ENCODE measurements at regions not wholly inside any gene's neighbourhood (a gene's known extent, or its start where the extent isn't known, plus 50 kb on each side); places are given as distances from the start of the nearest gene placed in this dataset.

DNA sequence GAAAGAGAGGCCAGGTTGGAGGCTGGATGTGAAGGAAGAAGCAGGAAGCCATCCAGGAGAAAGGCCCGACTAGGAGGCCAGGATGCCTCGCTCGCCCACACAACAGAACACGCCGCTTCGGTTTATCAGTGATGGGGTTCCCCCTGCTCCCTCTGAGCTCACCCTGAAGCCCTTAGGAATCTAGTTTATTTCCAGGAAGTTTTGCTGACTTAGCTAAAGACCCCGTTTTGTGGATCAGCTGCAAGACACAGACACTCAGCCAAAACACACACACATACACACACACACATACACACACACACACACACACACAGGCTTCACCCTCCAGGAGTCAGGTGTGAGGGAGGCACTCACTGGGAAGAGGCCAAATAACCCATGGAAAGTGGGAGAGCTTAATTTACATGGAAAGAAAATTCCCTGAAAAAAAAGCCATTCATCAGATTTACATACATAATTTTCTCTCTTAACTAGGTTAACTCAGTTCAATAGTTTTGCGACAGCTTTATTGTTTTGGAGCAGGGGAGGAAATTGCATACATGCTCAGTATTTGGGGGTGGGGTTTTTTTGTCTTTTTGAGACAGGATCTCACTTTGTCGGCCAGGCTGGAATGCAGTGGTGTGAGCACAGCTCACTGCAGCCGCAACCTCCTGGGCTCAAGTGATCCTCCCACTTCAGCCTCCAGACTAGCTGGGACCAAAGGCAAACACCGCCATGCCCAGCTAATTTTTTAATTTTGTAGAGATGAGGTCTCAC lies 92.7 kb upstream of the HAND1 start:
- TF ChIP-seq, protein P1, sequence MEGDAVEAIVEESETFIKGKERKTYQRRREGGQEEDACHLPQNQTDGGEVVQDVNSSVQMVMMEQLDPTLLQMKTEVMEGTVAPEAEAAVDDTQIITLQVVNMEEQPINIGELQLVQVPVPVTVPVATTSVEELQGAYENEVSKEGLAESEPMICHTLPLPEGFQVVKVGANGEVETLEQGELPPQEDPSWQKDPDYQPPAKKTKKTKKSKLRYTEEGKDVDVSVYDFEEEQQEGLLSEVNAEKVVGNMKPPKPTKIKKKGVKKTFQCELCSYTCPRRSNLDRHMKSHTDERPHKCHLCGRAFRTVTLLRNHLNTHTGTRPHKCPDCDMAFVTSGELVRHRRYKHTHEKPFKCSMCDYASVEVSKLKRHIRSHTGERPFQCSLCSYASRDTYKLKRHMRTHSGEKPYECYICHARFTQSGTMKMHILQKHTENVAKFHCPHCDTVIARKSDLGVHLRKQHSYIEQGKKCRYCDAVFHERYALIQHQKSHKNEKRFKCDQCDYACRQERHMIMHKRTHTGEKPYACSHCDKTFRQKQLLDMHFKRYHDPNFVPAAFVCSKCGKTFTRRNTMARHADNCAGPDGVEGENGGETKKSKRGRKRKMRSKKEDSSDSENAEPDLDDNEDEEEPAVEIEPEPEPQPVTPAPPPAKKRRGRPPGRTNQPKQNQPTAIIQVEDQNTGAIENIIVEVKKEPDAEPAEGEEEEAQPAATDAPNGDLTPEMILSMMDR (IDR thresholded peaks at IDR 0.05), result no peak
- TF ChIP-seq POLR2AphosphoS5 (IDR thresholded peaks at IDR 0.05), result no peak
- TF ChIP-seq EP300 (IDR thresholded peaks at IDR 0.05), result no peak
